ENCODE measurements at regions not wholly inside any gene's neighbourhood (a gene's known extent, or its start where the extent isn't known, plus 50 kb on each side); places are given as distances from the start of the nearest gene placed in this dataset.
"Not testable (repeated sequence)": the region's sequence is repeated elsewhere in the genome, so short reads cannot be mapped to it uniquely, and the experiment has no call there.

DNA sequence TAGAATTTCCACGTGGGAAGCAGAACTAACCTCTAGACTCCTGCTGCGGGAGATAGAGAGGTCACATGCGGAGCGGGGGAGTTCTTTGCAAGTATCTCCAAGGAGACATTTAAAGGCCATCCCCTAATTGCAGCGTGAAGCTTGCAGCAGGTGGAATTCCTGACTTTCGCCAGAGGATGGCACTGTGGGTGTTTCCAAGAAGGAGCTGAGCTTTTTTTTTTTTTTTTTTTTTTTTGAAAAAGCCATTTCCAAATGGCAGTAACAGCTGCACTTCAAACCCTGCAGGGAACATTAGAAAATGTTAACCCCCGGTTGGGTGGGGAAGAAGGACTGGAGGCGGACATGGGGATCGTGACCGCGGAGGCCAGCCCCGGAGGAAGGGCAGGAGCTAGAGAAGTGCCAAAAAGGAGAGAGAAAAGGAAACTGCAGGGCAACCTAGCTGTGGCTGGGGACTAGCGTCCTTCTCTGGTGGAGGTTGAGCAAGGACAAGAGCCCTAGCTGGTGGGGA lies 487.7 kb downstream of the TYW1 start:
- DNase-seq = no peak

DNA sequence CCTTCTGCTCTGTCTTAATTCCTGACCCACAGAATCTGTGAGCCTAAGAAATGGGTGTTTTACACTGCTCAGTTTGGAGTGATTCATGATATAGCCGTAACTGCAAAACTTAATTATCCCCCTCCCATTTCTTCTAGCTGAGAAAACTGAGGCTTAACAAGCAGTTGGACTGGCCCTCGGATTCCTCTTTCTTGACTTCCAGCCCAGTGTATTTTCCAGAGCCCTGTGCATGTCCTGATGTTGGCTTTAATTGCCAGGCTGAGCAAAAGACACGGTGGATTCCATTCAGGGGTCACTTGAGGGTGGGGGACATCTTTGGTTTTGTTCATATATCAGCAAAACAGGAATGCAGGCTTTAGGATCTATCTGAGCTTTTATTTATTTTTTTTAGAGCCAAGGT lies 489.8 kb downstream of the TYW1 start:
- DNase-seq = no peak

DNA sequence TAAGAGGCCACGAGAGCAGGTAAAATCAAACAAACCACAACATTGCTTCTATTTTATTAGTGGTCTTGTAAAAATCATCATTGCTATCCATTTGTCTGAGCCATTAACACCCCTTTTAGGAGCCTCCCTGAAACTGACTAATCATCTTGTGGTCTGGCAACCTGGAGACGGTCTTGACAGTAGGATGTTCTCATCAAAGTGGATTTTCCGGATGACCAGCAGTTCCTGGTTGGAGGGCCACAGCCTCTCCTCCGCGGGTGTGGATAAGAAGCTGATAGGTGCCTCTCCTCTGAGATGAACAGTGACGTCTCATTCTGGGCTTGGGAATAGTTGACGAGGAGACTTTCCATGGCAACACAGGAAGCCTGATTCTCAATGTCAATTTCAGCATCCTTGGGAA lies 490.7 kb downstream of the TYW1 start:
- DNase-seq = no peak

DNA sequence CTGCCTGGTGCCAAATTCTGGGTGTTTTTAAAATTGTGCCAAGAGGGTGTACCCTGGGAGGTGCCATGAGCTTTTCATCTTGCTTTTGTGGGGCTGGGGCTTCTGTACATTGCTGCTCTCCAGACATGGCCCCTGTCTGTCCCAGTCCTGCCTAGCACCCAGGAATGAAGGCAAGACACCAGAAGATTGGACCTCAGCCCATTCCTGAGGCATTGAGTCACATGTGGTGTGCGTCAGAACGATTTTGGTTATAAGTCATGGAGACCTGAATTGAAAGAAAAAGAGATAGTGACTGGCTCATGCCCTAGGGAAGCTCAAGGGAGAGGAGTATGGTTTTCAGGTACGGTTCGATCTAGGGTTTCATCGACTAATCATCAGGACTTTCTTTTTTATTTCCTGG lies 493.2 kb downstream of the TYW1 start:
- no peak for DNase-seq

DNA sequence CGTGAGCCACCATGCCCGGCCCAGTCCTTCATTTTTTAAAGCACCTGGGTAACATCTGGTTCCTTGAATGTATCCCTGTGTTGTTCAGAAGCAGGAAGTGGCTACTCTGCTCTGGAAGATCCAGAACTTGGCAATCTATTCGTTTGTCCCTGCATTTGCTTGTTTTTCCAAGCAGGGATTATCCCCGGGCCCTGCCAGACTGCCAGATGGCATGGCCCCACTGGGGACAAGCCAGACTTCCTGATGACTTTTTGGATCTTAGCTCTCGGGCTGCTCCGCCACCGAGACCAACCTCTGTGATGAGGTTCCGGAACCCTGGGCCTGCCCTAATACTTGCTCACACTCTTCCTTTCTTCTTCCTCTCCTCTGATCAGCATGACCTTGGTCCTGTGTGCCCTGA lies 496.7 kb downstream of the TYW1 start:
- DNase-seq = no peak

DNA sequence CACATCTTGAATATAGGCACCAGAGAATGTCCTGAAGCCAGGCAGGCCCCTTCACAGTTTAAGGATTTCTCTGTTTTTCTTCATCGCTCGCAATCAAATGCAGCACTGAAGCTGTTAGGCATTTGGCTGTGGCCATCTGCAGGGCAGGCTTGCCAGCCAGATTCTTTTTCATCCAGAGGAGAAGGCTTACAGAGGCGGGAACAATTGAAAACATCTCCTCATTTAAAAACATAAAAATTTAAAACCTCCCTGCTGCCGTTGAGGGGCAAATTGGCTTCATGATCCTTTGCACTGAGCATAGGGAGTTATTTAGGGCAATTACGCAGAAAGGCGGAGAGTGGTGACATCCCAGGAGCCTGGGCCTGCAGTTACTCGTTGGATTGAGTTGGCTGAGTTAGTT lies 500.0 kb downstream of the TYW1 start:
- DNase-seq = no peak

DNA sequence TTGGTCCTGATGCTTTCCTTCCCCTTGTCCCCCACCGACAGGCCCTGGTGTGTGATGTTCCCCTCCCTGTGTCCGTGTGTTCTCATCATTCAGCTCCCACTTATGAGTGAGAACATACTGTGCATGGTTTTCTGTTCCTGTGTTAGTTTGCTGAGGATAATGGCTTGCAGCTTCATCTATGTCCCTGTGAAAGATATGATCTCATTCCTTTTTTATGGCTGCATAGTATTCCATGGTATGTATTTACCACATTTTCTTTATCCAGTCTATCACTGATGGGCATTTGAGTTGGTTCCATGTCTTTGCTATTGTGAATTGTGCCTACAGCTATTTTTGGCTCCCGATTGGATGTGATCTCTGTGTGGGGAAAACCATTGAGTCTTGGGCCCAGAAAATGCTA lies 501.3 kb downstream of the TYW1 start:
- not testable (repeated sequence) for DNase-seq

DNA sequence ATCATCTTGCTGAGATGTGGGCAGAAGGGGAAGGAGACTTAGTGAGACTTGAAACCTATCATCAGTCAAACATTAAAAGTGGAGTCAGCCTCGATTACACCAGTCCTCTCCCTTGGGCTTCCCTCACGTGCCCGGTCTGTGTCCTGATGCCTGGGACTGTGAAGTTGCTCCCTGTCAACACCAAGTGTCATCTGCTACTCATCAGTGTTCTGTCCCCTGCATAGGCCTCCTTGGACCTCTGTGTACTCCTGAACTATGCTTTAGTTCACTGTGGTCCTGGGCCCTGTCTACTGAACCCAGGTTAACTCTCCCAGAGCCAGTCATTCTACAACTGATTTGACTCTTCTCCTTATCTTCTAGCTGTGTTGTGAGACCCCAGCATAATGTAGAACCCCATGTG lies 506.3 kb downstream of the TYW1 start:
- no peak for DNase-seq

DNA sequence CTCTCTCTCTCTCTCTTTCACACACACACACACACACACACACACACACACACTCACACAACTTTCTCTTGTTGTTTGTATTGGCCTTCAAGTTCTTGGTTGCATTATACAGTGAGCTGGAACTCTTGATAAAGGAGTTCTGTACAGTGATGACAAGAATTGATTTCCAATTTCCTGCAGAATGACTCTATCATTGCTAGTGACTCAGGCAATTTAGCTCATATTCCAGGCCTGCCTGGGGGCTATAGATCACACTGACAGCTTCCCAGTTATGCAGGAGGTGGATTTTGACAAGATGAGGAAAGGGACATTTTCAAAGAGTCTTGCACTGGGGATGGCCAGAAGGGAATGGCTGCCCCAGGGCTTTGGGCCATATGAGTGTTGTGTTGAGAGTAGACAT lies 508.8 kb downstream of the TYW1 start:
- DNase-seq = no peak

DNA sequence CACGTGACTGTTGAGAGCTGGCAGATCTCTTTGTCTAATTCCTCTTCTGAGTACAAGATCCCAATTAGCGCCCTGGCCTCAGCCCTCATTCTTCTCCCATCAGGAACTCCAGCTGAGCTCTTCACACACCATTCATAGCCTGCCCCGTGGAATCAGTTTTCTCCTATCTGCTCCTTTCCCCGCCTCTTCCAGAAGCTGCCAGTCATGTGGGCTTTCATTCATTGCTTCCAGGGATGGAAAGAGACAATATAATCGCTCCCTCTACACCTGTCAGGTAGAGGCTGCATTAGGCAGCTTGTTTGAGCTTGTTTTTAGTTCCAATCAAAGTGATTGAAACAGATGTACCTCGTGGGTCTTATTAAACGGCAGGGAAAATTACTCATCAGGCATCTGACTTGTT lies 515.8 kb downstream of the TYW1 start:
- DNase-seq = no peak

DNA sequence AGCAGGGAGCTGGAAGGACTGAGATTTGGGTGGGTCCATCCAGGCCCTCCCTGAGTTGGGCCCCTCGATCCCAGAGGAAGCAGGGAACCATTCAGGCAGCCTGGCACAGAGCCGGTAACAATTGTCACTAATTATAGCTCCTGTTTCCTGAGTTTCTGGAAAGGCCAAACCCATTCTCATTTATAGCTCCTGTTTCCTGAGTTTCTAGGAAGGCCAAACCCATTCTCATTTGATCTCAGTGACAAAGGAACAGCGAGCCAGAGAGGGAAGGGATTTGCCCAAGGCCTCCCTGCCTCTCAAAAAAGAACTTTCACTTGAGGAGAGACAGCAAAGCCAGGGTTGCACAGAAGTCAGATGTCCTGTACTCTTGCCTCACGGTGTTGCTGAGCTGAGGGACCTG lies 521.9 kb downstream of the TYW1 start:
- no peak for DNase-seq

DNA sequence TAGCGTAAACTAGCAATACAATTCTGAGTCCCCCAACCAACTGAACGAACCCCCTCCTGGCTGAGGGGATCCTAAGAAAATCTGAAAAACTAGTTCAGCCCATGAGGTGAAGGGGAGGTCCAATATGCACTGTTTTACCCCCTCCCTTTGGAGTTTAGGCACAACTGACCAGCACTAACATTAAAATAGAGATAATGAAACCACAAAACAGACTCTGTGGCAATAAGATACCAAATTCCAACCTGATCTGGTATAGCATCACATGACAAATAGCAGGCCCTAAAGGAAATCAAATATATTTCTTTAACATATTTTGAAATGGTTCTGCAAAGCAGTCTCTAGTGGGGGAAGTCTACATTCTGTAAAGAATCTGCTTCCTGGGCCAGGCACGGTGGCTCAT lies 522.5 kb downstream of the TYW1 start:
- no peak for DNase-seq

DNA sequence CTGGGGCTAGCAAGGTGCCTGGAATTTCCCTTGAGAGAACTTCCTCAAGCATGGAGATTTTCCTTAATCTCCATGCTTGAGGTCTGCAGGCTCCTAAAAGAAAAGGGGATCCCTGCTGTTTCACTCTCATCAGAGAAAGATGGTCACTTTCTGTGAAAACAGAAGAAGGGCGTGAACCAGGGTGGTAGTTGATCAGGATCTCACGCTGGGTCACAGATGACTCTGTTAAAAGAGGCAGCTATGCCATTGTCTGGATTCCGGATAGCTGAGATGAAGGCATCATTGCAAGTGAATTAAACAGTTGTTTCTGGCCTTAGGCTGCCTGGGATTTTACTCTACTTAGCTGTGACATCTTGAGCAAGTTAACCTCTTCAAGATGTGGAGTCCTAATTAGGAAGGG lies 525.9 kb downstream of the TYW1 start:
- no peak for DNase-seq

DNA sequence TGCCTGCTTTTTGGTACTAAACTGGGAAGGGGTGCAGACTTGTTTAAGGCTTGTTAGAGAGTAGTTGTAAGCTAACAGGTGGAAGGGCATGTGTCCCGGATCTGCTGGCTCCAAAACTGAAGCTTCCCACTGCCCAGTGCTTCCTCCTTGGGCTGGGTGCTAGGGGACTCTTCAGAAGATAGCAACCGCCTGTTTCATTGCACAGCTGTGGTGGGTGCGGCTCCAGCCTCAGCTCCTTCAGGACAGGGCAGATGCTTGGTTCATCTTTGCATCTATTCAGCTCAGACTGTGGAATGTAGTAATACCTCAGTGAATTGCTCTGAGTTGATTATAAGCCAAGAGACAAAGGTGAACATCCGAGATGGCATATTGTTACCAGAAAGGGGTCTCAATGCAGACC lies 527.1 kb downstream of the TYW1 start:
- no peak for DNase-seq

DNA sequence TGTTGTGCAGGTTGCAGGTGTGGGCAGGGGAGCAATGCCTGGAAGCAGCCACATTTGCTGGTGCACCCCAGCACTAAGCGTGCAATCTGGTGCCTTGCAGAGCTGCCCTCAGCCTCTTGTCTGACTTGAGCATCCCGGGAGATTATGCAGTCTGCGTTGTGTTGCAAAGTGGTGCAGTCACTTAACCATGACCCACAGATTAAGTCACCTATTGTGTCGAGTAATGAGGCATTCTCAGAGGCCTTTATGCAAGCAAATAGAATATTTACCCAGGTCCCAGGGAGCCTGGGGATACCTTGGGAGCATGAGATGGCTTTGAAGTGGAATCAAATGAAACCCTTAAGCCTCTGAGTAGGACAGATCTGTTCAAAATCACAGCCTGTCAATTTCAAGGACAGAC lies 529.0 kb downstream of the TYW1 start:
- no peak for DNase-seq

DNA sequence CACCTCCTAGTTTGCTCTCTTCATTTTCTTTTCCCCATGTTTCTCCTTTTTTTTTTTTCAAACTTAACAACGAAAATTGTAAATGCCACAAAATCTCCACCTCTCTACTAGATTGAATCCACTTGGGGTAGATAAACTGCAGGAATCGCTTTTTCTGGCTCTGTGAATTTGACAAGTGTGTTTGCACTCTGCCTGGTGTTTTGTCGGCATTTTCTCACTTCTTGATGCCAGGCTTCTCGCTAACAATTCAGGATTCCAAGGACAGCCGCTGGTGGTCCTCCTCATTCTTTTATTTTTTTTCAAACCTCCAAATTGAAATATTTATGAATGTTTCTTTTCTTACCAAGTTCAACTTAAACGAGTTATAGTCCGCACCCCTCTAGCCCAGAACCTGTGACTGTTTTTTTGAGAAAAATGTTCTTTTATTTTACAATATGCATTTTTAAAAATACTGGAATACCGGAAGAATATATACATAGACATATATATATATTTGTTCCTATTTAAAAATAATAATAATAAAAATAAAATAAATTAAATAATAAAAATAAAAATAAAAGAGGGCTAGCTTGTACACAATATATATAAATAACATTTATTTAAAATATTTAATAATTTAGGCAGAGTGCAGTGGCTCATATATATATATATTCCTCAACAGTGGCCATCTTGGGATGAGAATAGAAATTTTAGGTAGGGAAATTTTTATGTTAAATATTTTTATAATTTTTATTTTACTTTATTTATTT lies 538.8 kb downstream of the TYW1 start:
- no peak for DNase-seq

DNA sequence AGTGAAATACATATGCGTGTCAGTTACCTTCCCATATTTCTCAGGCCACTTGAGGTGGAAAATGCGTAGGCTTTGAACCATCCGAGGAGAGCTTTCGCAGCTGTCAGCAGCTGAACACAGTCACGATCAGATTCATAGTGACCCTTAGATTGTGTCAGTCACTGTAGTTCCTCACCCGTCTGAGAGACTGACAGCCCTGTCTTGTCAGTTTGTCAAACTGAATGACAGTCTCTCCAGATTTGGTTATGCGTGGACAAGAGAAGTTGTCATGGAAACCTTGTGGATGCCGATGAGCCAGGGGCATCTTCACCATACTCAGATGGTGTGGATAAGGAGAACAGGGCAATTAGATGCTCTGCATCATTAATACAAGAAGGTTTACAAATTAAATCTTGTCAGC lies 546.3 kb downstream of the TYW1 start:
- DNase-seq = no peak

DNA sequence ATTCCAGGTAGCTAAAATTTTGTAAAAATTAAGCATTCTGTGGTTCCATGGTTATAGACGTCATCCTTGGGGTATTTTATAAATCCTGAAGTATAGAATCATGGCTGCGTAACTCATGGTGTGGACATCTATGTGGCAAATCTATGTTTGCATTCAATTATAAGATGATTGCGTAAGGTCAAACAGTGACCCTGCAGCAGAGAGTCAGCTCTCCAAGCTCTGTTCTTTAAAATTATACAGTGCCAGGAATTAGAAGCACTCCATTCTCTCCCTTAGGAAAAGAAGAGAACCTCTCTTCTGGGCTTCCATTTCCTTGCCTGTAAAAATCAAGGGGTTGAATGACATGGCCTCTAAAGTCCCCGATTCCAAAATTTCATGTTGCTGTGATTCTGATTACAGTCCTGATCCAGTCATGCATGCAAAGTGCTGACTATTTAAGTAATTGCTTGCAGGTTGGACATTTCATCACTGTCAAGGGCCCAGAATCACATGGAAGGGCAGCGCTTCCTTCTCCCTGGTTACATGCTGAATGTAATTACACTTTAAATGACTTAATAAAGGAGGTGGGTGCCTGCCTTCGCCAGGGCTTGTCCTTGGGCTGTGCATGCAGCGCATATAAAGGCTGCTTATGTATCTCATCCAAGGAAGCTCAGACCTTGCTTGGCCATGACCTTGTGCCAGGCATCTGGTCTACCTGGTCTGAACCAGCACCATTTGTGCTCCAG lies 550.7 kb downstream of the TYW1 start:
- DNase-seq = no peak

DNA sequence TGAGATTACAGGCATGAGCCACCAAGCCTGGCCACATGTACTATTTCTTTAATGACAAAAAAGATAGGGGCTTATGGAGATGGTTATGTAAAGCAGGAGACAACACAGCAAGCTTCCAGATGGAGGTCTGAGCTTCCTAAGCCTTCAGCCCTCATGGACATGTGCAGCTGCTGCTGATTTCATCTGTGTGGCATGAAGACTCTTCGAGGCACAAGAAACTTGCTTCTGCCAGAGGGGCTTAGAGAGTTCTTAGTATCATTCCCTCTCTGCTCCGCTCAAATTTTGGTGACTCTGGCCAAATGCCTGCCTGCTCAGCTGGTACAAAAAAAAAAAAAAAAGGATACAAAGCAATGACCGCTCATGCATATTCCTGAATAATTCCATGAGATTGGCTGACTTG lies 552.5 kb downstream of the TYW1 start:
- no peak for DNase-seq

DNA sequence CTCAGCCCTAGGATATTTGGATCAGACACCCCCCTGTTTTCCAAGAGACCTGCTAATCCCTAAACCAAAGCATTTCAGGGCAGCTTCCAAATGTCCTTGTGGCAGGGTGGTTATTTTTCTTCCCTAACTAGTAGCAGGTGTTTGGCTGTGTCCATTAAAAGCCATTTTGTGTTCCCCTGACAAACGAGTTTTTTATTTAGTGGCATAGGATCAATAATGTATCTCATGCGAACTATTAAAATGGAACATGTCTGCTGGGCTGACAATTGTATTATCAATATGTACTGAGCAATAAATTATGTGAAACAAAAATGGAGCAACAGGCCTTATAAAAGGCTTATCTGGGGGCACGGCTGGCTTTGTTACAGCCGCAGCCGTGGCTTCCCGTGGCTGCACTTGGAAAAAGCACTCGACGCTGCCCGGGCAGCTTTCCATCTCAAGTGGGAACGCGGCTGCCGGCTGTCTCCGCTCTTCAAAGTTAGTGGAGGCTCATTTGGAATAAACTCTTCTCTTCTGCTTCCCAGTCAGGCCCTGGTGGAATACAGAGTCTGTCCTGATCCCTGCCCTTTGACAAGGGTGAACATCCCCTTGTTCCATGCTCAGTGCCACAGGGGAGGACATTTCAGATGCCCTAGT lies 554.3 kb downstream of the TYW1 start:
- no peak for DNase-seq

DNA sequence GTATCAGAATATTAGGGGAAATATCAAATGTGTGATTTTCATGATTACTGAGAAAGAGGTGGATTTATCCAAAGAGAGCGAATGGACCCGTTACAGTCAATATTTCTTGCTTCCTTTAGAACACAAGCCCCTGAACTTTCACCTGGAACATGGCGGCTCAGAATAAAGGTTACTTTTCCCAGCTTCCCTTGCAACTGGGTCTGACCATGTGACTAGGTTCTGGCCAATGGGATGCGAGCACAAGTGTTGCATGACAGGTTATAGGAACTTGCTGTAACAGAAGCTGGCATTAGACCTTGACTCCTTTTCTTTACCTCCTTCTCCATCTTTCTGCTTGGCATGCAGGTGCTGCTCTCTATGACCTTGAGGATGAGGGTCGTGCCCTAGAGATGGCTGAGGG lies 556.1 kb downstream of the TYW1 start:
- DNase-seq = no peak

DNA sequence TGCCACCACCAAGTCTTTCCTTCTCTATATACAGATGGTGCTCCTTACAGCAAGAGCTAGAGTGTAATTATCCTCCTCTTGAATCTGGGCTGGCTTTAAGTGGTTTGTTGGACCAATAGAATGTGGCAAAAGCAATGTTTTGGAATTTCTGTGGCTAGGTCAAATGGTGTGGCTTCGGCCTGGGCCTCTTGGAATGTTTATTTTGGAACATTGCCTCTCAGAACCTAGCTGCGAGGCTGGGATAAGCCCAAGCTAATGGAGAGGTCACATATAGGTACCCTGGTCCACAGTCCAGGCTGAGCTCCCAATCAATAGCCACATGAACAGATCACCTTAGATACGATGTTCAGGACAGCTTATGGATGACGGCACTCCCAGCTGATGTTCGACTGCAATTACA lies 556.7 kb downstream of the TYW1 start:
- no peak for DNase-seq

DNA sequence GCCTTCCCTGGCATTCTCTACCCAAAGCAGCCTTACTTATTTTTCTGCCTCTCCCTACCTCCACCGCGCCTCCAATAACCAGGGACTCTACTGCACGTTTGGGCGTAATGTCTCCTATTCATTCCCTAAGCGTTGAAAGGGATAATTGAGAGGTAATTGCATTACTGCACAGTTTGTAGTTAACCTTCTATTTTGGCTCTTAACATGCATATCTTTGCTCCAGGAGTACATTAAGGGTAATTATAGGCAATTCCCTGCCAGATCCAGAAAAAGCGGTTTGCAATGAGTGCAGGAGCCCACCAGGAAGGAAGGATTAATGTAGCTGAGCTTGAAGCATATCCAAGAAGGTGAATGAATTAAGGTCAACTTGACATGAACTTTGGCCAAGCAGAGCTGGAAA lies 558.4 kb downstream of the TYW1 start:
- no peak for DNase-seq

DNA sequence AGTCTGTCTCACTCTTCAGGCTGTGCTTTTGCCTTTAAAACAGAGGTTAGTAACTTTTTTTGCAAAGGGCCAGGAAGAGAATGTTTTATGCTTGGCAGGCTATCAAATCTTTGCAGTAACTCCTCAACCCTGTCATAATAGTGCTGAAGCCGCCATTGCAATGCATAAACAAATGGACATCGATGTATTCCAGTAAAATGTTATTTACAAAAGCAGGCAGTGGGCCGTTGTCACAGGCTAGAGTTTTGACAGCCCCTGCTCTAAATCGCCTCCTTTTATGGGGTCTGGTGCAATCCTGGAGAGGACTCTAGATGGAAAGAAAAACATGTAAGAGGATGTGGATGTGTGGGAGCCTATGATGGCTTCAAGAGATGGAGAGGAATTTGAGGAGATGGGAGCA lies 568.3 kb downstream of the TYW1 start:
- DNase-seq = no peak

Data from CD4-positive, alpha-beta T cell treated with Interleukin-17A for 1 hour (primary cell).